ENCODE measurements at regions not wholly inside any gene's neighbourhood (a gene's known extent, or its start where the extent isn't known, plus 50 kb on each side); places are given as distances from the start of the nearest gene placed in this dataset.

- Histone ChIP-seq H4K20me1 (ENCODE audit: control insufficient read depth, insufficient read depth, insufficient read length) (no peaks in the 10 kb centered on the region), H3K4ac (ENCODE audit: low read depth, low read length) (no peak overlapping the region), H3K9ac (ENCODE audit: extremely low read depth, insufficient read length, low read length) (no peak overlapping the region), H3K27ac (ENCODE audit: insufficient read length, low read depth, low read length) (no peak overlapping the region), H2BK12ac (ENCODE audit: insufficient read length, low read depth, low read length) (no peak overlapping the region), H2AFZ (ENCODE audit: low read length) (no peak overlapping the region), H3K27me3 (ENCODE audit: insufficient read depth, low read length) (no peaks in the 10 kb centered on the region), H3K79me2 (ENCODE audit: insufficient read depth, low read length) (no peaks in the 10 kb centered on the region), H3K4me2 (ENCODE audit: insufficient read depth, insufficient read length, low read length) (no peak overlapping the region), H2BK5ac (ENCODE audit: insufficient read length, low read length) (no peak overlapping the region), H3K4me1 (ENCODE audit: insufficient read depth, low read length) (no peaks in the 10 kb centered on the region), H3T11ph (ENCODE audit: low read length) (no peak overlapping the region), H3K56ac (ENCODE audit: insufficient read length, low read depth, low read length) (no peak overlapping the region), H3K18ac (ENCODE audit: insufficient read length, low read depth, low read length) (no peak overlapping the region), H2AK5ac (ENCODE audit: insufficient read length, low read length) (no peak overlapping the region), H2BK120ac (ENCODE audit: low read depth, low read length, poor library complexity, severe bottlenecking) (no peak overlapping the region), H3K23ac (ENCODE audit: insufficient read length, low read depth, low read length) (no peak overlapping the region), H3K14ac (ENCODE audit: insufficient read depth, low read length) (no peak overlapping the region), H4K8ac (replicated peaks; ENCODE audit: insufficient read length, low read depth, low read length) (no peak overlapping the region), H3K23me2 (ENCODE audit: insufficient read length, low read depth, low read length, poor library complexity, severe bottlenecking) (no peaks in the 10 kb centered on the region), H4K91ac (ENCODE audit: insufficient read length, low read depth, low read length) (no peak overlapping the region), H3K9me3 (ENCODE audit: control insufficient read depth, low read depth, low read length) (no peaks in the 10 kb centered on the region), H3K79me1 (ENCODE audit: insufficient read depth, low read depth, low read length, poor library complexity, severe bottlenecking) (no peaks in the 10 kb centered on the region), H2BK20ac (ENCODE audit: low read depth, low read length, poor library complexity, severe bottlenecking) (no peak overlapping the region), H2BK15ac (ENCODE audit: low read depth, low read length) (no peak overlapping the region), H4K5ac (ENCODE audit: insufficient read length, low read depth, low read length) (no peak overlapping the region)
- WGBS (ENCODE audit: extremely low coverage, insufficient read length, low lambda C conversion rate), result no CpG with 5 or more reads among the region's 3 CpGs
- H3K27ac Mint-ChIP-seq, result no peak overlapping the region
- no peaks in the 10 kb centered on the region; the same call in 1 of the 2 replicates for H3K27me3 Mint-ChIP-seq (ENCODE audit: low read depth)
- no peak for DNase-seq
- H3K4me3 Mint-ChIP-seq, result no peak overlapping the region
- peaks cover 5 to 14% of the 10 kb centered on the region in 2 experiments; a peak in 4 of 5 replicates for H3K9me3 Mint-ChIP-seq
- TF ChIP-seq CTCF (conservative IDR thresholded peaks at IDR 0.05), result no peak
- no peaks in the 10 kb centered on the region for H3K4me1 Mint-ChIP-seq
- peaks cover 0 to 1% (median 0%) of the 10 kb centered on the region in 3 experiments; a peak in 2 of 7 replicates for H3K36me3 Mint-ChIP-seq (ENCODE audit: insufficient read depth in 1 of 3, low read depth in 3 of 3)
These were observed 905.7 kb upstream of the SLITRK5 start for GRCh38 chr13:86765462-86765861.

Data from H9 (cell line).